Thymus (tissue), 11 donors: ENCODE measurements at regions not wholly inside any gene's neighbourhood (a gene's known extent, or its start where the extent isn't known, plus 50 kb on each side); places are given as distances from the start of the nearest gene placed in this dataset.

Experiments used
- DNase-seq, 9 donors: peaks; one replicate each; pipeline ENCODE4 v3.0.0-alpha.2; 2013; ENCODE audit warnings: low spot score in 9 of 9, low read depth in 6 of 9, missing footprints in 1 of 9
- H3K27ac ChIP-seq, 2 donors: one replicate each; pipeline ENCODE4 v1.5.1; 2013; ENCODE audit warnings: control low read depth in 1 of 2, low read depth in 1 of 2, low read length in 1 of 2, mild to moderate bottlenecking in 1 of 2, moderate library complexity in 1 of 2
- H3K27me3 ChIP-seq, 2 donors: one replicate each; pipeline ENCODE4 v1.5.1; 2013; ENCODE audit warnings: low read length in 1 of 2; ENCODE audit not compliant: control insufficient read depth in 2 of 2, insufficient read depth in 1 of 2
- H3K36me3 ChIP-seq, 2 donors: one replicate each; pipeline ENCODE4 v1.5.1; 2013; ENCODE audit warnings: low read length in 1 of 2, mild to moderate bottlenecking in 1 of 2, moderate library complexity in 1 of 2; ENCODE audit not compliant: control insufficient read depth in 2 of 2, insufficient read depth in 2 of 2
- H3K4me1 ChIP-seq, 2 donors: one replicate each; pipeline ENCODE4 v1.5.1; 2013; ENCODE audit warnings: low read length in 2 of 2; ENCODE audit not compliant: control insufficient read depth in 2 of 2, insufficient read depth in 2 of 2
- H3K4me3 ChIP-seq, 2 donors: one replicate each; pipeline ENCODE4 v1.5.1; 2013; ENCODE audit warnings: low read length in 2 of 2, control low read depth in 1 of 2, mild to moderate bottlenecking in 1 of 2
- H3K9me3 ChIP-seq, 2 donors: one replicate each; pipeline ENCODE4 v1.5.1; 2013; ENCODE audit warnings: low read length in 1 of 2, mild to moderate bottlenecking in 1 of 2; ENCODE audit not compliant: control insufficient read depth in 2 of 2, insufficient read depth in 1 of 2
- WGBS: extraction: QIAGEN DNeasy Blood & Tissue Kit; methylation state at CpG from one replicate; pipeline ENCODE4 v1.1.7; 2013; 5-methylcytosine and 5-hydroxymethylcytosine counted together
- donor health status: healthy.

GRCh38 chr5:125054146-125054545 is 307.7 kb upstream of the ZNF608 start:
- DNase-seq, result no peak
- H3K27me3 ChIP-seq, result no peaks in the 10 kb centered on the region
- H3K4me1 ChIP-seq, result peaks cover 0 to 8% of the 10 kb centered on the region in 2 donors
- no peaks in the 10 kb centered on the region for H3K9me3 ChIP-seq
- H3K36me3 ChIP-seq, result no peaks in the 10 kb centered on the region
- no peak overlapping the region for H3K4me3 ChIP-seq
- WGBS, result 98% methylated on average over 4 of the region's 4 CpGs
- H3K27ac ChIP-seq, result no peak overlapping the region

- no peaks in the 10 kb centered on the region for H3K9me3 ChIP-seq
- H3K27me3 ChIP-seq, result no peaks in the 10 kb centered on the region
- H3K4me1 ChIP-seq, result peaks cover 0 to 10% of the 10 kb centered on the region in 2 donors
- no peaks in the 10 kb centered on the region for H3K36me3 ChIP-seq
- WGBS, result 94% methylated on average over 6 of the region's 6 CpGs
- DNase-seq, result no peak
- no peak overlapping the region for H3K27ac ChIP-seq
- no peak overlapping the region for H3K4me3 ChIP-seq
Measured at GRCh38 chr5:125056671-125057485, 310.4 kb upstream of the ZNF608 start.

GRCh38 chr5:125057912-125058826 is 311.7 kb upstream of the ZNF608 start:
- no peak overlapping the region for H3K4me3 ChIP-seq
- no peaks in the 10 kb centered on the region for H3K36me3 ChIP-seq
- H3K9me3 ChIP-seq, result no peaks in the 10 kb centered on the region
- peak in 1 of 9 donors; percentile 8 for DNase-seq
- H3K4me1 ChIP-seq, result peaks cover 0 to 10% of the 10 kb centered on the region in 2 donors
- WGBS, result 87% methylated on average over 9 of the region's 9 CpGs
- no peak overlapping the region for H3K27ac ChIP-seq
- no peaks in the 10 kb centered on the region for H3K27me3 ChIP-seq

- DNase-seq, result no peak
- no peak overlapping the region for H3K27ac ChIP-seq
- no peaks in the 10 kb centered on the region for H3K27me3 ChIP-seq
- peaks cover 0 to 10% of the 10 kb centered on the region in 2 donors for H3K4me1 ChIP-seq
- H3K36me3 ChIP-seq, result no peaks in the 10 kb centered on the region
- no peaks in the 10 kb centered on the region for H3K9me3 ChIP-seq
- no peak overlapping the region for H3K4me3 ChIP-seq
- WGBS, result 77% methylated on average over 4 of the region's 4 CpGs
Measured at GRCh38 chr5:125059255-125060002, 313.0 kb upstream of the ZNF608 start.

GRCh38 chr5:125061726-125062125 is 315.3 kb upstream of the ZNF608 start:
- Histone ChIP-seq H3K36me3 (no peaks in the 10 kb centered on the region), H3K4me3 (no peak overlapping the region), H3K27ac (no peak overlapping the region), H3K27me3 (no peaks in the 10 kb centered on the region), H3K9me3 (no peaks in the 10 kb centered on the region), H3K4me1 (peaks cover 0 to 7% of the 10 kb centered on the region in 2 donors)
- WGBS, result 98% methylated on average over 2 of the region's 2 CpGs
- no peak for DNase-seq

GRCh38 chr5:125064621-125065438 is 318.4 kb upstream of the ZNF608 start:
- Histone ChIP-seq H3K4me3 (no peak overlapping the region), H3K4me1 (no peaks in the 10 kb centered on the region), H3K27ac (no peak overlapping the region), H3K27me3 (no peaks in the 10 kb centered on the region), H3K9me3 (no peaks in the 10 kb centered on the region), H3K36me3 (no peaks in the 10 kb centered on the region)
- no peak for DNase-seq
- WGBS, result 96% methylated on average over 8 of the region's 8 CpGs

GRCh38 chr5:125065741-125066140 is 319.3 kb upstream of the ZNF608 start:
- 64% methylated on average over 2 of the region's 2 CpGs for WGBS
- Histone ChIP-seq H3K27ac (no peak overlapping the region), H3K4me3 (no peak overlapping the region), H3K9me3 (no peaks in the 10 kb centered on the region), H3K36me3 (no peaks in the 10 kb centered on the region), H3K27me3 (no peaks in the 10 kb centered on the region), H3K4me1 (no peaks in the 10 kb centered on the region)
- peak in 2 of 9 donors; percentile 9 to 13 for DNase-seq

GRCh38 chr5:125070961-125071360 is 324.5 kb upstream of the ZNF608 start:
- no peak overlapping the region for H3K27ac ChIP-seq
- H3K4me3 ChIP-seq, result no peak overlapping the region
- DNase-seq, result no peak
- H3K27me3 ChIP-seq, result no peaks in the 10 kb centered on the region
- H3K4me1 ChIP-seq, result no peaks in the 10 kb centered on the region
- H3K36me3 ChIP-seq, result no peaks in the 10 kb centered on the region
- 96% methylated on average over 3 of the region's 3 CpGs for WGBS
- H3K9me3 ChIP-seq, result peaks cover 0 to 2% of the 10 kb centered on the region in 2 donors
